ENCODE measurements at regions not wholly inside any gene's neighbourhood (a gene's known extent, or its start where the extent isn't known, plus 50 kb on each side); places are given as distances from the start of the nearest gene placed in this dataset.

DNA sequence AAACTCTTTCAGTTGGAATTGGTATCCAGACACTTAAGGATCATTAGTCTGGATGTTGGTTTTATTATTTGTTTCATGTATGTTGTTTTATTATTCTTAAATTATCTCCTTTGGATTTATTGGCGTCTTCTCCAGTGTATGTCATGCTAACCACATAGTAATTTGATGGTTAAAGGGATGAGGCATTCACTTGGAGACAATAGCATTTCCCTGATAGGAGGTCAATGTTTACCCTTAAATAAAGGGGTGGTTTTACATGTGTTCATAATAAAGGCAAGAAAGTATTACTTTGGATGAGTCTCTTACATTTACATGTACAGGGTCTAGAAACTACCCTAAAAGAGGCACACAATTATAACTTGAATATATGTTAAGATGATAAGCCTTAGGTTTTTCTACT lies 51.2 kb upstream of the RNF144B start:
- DNase-seq = no peak

DNA sequence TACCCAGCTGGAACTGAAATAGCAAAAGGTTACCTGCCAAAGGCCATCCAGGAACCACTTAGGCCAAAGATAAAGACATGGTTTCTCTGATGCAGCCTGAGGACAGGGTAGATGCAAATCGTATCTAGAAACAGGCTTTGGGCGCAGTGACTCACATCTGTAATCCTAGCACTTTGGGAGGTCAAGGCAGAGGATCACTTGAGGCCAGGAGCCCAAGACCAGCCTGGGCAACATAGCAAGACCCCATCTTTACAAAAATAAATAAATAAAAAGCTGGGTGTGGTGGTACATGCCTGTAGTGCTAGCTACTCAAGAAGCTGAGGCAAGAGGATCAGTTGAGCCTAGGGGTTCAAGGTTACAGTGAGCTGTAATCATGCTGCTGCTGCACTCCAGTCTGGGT lies 52.9 kb upstream of the RNF144B start:
- DNase-seq = no peak

DNA sequence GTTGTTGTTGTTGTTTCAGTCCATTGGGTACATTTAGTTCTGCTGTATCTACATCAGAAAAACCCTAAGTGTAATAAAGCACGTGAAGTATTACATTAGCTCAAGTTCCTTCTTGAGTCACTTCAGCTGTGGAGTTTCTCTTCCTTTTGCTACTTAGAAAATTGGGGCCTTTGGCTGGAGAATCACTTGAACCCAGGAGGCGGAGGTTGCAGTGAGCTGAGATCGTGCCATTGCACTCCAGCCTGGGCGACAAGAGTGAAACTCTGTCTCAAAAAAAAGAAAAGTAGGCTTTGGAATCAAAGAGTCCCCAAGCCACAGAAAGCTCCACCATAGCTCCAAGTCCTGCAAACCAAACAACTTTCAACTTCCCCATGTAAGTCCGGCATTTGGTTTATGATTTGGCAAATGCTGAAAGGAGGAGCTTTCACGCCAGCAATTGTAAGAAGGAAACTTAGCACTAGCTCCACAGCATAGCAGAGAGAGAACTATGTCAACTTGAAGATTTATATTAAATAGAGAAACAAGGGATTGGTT lies 56.5 kb upstream of the RNF144B start:
- peak; percentile 29 for DNase-seq

DNA sequence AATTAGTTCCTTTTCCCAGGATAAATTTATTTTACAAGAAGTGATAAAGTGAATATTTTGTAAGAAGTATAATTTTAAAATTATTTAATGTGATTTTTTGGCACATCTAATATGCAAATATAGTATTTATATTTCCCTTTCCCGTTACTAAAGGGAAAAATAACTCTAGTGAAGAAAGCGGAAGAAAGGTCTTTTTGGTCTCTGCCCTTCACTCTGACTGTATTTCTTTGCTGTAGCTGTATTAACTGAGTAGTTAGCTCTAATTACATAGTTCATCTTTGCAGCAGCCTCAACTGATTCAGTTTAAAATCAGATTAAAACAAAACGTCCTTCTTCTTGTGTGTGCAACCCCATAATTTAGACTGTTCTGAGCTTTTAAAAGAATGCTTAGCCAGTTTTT lies 57.4 kb upstream of the RNF144B start:
- DNase-seq = no peak

DNA sequence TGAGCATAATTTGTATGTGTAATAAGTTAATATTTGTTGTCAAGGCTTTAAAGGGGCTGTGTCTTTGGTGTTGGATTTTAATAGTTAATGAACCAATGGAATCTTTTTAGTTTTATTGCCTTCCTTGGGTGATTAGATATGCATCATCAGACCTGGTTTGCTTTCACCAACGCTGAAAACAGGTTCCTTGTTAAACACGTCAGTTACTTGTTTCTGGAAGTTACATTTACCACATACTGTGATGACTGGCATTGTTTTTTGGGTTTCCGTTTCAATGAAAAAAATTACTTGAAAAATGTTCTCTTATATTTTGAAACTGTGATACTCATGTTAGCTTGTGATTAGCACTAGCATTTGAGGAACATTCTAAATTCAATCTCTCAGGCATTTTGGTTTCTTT lies 58.6 kb upstream of the RNF144B start:
- peak; percentile 65 for DNase-seq

DNA sequence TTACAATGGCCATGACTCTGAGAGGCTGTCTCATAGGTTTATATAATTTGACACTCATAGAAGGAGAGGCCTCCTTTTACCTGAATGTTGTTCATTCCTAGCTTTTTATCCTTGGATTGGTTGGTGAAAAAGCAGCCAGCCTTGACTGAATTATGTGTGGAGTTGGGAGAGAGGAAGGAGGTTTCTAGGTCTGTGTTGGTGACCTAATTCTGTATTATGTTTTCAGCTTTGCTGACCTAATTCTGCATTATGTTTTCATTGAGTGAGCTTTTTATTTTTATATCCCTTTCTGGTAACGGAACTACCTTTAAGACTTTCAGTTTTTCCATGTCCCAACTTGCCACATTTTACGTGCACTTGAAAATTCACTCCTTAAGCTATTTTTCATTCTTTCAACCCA lies 59.1 kb upstream of the RNF144B start:
- no peak for DNase-seq

DNA sequence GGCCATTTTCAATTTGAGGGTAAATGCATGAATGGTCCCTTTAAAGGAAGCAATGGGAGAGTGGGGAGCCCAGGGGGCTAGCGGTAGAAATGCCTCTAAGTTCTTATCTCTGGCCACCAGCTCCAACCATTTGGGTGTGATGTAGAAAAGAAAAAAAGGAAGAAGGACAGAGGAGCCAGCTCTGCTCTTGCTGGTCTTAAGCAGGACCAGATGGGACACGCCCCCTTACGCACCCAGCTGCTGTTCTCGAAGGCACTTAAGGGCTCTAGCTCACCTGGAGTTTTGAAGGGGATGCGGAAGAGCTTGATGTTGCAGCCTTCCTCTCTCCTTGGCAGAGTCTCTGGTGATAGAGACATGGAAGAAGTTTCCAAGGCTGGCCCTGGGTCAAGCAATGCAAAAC lies 59.5 kb upstream of the RNF144B start:
- peak; percentile 94 for DNase-seq

DNA sequence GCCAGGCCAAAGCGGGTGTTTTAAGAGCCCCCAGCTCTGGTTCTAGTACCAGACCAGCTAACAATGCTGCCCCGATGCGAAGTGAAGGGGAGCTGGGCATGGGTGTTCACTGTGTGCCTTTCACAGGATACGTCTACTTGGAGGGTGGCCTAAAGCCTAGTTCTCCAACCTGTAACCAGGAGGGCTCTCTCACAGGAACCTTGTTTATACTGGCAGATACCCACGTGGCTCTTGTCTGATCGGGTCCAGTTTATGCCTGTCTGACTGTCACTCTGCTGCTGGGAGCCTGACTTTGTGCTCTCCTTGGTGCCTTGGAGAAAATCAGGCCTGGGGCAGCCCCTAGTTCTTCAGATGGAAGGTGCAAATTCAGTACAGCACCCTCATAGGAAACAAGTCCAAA lies 60.2 kb upstream of the RNF144B start:
- DNase-seq = peak; percentile 15

DNA sequence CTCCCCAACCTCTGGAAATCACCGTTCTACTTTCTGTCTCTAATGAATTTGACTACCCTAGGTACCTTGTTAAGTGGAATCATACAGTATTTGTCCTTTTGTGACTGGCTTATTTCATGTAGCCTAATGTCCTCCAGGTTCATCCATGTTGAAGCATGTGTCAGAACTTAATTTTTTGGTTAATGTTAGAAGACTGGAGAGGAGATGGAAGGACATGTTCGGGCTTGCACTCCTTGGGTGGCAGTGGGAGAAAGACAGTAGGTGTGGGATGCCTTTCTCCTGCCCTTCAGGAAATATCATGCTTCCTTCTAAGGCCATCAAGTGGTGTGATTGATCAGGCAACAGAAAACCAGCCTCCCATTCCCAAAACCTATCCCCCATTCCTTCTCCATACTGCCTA lies 61.1 kb upstream of the RNF144B start:
- DNase-seq = no peak

DNA sequence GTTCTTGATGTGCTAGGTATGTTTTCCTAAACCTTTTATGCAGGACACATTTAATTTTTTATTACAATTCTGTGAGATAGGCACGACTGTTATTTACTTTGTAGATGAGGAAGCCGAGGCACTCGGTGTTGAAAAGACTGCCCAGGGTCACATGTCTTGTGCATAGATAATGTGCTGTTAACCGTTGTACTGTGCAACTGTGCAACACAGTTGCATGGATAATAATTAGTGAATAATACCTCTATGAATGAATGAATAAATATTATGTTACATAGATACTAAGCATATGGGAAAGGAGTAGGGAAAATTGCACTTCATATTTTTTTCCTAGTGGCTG lies 60.3 kb upstream of the DEK start:
- DNase-seq = no peak

DNA sequence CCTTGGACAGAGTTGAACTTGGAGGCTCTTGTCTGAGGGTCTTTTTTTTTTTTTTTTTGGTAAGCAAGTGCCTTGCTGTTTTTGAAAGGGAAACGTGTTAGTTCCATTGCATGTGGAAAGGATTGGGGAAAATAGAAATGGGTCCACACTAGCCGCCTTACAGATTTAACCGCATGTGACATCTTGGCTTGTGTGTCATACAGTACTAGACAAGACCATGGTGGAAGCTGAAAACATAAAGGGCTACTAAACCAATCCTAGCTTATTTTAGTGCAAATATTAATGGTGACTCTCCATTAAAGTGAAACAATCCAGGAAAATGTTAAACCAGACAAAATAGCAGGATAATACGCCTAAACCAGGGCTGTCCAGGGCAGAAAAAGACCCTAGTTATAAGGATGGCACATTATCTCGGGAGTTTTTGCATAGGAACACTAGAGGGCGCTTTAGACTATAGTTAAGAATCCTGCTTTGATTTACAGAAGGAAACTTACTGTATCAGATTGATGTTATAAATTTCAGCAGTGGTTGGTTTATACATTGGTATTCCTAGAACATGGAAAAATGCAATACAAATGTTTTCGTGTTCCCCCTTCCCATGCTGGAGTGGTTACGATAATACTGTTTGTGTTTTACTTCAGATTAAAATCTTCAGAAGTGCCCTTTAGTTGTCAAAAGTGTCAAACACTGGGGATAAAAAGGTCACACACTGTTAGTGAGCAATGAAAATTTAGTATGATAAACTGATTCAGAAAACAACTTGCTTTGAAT lies 59.8 kb upstream of the DEK start:
- DNase-seq = peak; percentile 81

DNA sequence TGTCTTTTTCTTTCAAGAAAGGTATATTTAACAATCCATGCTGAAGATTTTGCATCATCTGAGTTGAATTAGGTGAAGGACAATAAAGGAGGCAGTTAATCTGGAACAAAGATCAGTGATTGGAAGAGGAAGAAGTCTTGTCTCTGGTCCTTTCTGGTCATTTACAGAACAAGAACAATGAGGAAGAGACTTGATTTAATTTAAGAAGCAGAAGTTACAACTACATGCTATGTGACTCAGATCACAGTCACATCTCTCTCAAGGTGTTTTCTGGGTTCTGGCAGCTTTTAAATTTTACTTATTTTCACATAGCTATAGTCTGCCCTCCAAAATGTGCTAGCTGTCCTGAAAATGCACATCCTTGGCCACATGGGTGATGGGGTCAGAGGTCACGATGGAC lies 53.5 kb upstream of the DEK start:
- no peak for DNase-seq

DNA sequence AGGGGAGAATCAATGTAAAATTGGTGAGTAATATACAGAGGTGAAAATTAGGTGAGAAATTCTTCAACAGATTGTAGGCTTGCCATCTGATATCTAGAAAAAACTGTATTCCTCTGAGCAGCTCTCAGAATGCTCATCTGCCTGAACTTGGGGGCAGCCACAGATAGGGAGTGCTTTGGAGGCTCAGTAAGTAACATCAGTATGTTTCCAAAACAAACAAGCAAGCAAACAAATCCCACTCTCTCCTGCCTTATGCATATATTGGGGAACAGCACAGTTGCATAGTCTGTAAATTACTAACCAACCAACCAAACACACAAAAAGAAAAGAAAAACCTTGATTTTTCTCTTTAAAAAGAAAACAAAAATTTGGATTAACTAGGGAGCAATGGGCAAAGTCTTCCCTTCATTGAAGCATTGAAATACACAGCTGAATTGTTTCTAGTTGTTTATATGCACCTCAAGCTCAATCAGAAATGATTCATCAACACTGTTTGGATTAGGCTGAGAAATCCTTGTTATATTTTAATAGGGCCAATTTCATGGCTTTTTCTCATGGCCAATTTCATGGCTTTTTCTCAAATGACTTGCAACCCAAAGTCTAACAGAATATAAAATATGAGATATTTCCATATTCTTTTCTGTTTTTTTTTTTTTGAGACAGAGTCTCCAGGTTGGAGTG lies 50.1 kb upstream of the DEK start:
- no peak for DNase-seq

All from hematopoietic multipotent progenitor cell treated with erythropoietin and hydrocortisone succinate and interleukin-3 and kit ligand, for 4 days (in vitro differentiated cells).